Omental fat pad (tissue), 3 donors: ENCODE measurements at regions not wholly inside any gene's neighbourhood (a gene's known extent, or its start where the extent isn't known, plus 50 kb on each side); places are given as distances from the start of the nearest gene placed in this dataset.

Source experiments
- ATAC-seq: fragments of 150-250 bp; one replicate; pipeline ENCODE4 v1.9.1; 2016; ENCODE audit warnings: mild to moderate bottlenecking, moderate library complexity; ENCODE audit not compliant: low FRiP score
- DNase-seq: peaks from one replicate; pipeline ENCODE4 v3.0.0-alpha.2; 2019; ENCODE audit warnings: low spot score
- TF ChIP-seq, protein P1 (sequence below), 3 donors: fragments of 450-650 bp; IDR thresholded peaks; one replicate each; pipeline ENCODE4 v1.5.1; 2016 to 2017; ENCODE audit warnings: antibody characterized with exemption in 3 of 3, mild to moderate bottlenecking in 3 of 3, moderate library complexity in 2 of 3

DNA sequence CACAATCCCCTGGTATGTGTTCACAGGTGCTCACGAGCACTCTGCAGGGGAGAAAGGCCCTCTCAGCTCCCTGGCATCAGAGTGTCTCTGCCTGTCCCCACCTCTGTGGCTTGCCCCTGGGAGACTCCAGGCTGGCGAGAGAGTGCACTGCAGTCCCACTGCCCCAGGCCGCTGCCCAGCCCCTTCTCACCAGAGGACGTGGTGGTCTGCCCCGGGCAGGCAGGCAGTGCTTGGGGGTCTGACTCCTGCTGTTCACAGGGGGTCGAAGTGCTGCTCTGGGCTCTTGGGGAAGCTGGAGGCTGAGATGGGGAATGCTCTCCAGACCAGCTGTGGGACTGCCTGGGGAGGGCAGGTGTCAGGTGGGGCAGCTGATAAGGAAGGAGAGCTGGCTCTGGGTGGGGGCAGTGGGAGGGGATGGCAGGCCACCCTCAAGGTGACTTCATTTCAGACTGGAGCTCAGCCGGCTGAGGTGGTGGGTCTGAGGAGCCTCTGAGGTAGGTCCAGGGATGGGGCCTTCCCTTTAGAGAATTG, 151.0 kb upstream of the B3GAT1 start:
- DNase-seq (no peak), ATAC-seq (no peak)
- TF ChIP-seq, protein P1, sequence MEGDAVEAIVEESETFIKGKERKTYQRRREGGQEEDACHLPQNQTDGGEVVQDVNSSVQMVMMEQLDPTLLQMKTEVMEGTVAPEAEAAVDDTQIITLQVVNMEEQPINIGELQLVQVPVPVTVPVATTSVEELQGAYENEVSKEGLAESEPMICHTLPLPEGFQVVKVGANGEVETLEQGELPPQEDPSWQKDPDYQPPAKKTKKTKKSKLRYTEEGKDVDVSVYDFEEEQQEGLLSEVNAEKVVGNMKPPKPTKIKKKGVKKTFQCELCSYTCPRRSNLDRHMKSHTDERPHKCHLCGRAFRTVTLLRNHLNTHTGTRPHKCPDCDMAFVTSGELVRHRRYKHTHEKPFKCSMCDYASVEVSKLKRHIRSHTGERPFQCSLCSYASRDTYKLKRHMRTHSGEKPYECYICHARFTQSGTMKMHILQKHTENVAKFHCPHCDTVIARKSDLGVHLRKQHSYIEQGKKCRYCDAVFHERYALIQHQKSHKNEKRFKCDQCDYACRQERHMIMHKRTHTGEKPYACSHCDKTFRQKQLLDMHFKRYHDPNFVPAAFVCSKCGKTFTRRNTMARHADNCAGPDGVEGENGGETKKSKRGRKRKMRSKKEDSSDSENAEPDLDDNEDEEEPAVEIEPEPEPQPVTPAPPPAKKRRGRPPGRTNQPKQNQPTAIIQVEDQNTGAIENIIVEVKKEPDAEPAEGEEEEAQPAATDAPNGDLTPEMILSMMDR (IDR thresholded peaks at IDR 0.05), result no peak

DNA sequence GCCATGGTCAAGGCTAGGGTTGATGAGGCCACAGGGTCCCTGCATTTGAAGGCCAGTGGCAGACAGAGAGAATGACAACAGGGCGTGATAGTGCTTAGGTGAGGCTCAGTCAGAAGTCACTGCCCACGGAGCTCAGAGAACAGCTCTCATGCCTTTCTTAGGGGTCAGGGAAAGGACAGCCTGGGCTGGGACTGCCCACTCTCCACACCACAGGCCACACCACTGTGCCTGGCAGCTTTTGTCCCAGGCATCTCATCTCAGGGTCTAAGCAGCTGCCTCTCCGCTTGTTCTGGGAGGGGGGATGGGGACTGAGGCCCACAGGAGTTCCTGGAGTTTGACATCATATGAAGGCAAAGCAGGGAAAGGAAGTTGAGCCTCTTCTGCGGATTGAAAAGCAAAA, 150.2 kb upstream of the B3GAT1 start:
- ATAC-seq (no peak), DNase-seq (no peak)
- TF ChIP-seq, protein P1 (IDR thresholded peaks at IDR 0.05), result no peak

DNA sequence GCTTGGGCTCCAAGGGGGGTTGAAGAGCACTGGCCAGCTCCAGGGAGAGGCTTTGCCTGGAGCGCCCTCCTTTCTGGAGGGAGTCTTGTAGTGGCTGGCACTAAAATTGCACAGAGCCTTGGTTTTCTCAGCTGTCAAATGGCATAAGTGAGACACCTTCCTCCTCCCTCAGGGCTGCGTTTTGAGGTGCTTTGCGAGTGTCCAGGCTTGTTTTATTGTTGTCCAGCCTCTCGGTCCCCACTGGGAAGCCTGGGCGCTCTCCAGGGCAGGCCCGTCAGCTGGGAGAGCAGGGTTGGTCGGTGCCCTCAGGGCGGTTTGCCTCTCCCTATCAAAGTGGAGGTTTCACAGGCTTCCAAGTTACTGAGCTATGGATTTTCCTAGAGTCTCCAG, 149.3 kb upstream of the B3GAT1 start:
- TF ChIP-seq, protein P1 (IDR thresholded peaks at IDR 0.05), result no peak
- ATAC-seq (no peak), DNase-seq (no peak)

DNA sequence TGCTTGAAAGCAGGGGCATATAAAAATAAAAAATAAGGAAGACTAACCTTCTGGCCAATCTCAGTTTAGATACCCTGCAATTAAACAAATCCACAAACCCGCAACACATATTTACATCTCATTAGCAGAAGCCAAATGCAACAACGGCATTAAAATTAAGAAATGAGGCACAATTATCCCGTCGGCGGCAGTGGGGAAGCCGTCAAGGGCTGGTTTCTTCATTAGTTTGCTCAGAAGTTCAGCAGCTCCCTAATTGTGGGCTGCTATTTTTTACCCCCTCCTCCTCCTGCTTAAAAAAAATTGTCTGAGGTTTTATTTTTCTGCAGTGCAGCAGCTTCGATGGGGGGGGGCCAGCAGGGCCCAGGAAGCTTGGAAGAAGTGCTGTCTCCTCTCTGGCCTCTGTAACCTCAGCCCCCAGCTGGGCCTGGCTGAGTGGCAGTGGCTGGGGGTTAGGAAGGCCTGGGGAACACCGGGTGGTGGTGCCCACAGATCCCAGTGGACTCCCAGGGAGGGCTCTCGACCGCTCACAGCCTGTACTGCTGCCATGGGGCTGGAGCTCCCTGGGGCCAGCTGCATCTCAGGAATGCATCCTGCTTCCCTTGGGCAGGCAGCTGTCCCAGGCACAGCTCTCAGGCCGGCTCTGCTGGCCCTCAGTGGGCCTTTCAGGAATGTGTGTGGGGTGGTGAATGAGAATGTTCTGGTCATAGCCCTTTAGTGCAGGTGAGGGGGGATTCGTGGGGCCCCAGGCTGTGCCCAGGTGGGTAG, 148.7 kb upstream of the B3GAT1 start:
- DNase-seq (no peak), ATAC-seq (no peak)

DNA sequence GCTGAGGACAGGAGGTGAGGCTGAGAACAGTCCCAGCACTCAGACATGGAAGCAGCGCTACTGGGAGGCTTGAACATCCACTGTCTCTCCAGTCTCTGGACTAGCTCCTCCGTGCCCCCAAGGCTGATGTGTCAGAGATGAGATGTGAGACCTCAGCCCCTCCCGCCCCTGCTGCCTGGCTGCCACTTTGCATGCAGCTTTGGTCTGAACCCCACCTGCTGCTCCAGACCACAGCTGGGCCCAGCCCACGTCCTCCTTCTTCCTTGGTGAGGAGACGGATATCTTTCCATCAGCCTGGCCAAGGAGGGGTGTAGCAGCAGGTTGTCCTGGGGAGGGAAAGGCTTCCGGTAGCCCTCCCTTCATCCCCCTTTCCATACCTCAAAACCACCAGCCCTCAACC, 148.0 kb upstream of the B3GAT1 start:
- TF ChIP-seq, protein P1 (IDR thresholded peaks at IDR 0.05), result no peak
- no peak for ATAC-seq
- no peak for DNase-seq

More for the DNA sequence above, 148.7 kb upstream of the B3GAT1 start:
- TF ChIP-seq, protein P1 (IDR thresholded peaks at IDR 0.05), result no peak

DNA sequence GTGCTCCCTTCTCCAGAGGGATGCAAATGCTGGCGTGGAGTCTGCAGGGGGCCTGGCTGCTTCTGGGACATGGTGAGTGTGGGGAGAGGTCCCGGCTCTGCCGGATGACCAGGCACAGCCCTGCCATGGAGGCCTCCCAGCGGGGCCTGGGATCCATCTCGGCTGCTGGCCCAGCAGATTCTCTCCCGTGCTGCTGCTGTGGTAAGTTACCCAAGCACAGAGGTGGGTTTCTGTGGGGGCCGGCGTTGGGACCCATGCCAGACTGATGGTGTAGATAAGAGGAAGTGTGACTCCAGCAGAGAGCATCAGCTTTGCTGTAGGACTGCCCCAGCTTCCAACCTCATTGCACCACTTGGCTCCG, 147.5 kb upstream of the B3GAT1 start:
- DNase-seq (no peak), ATAC-seq (no peak)
- TF ChIP-seq, protein P1 (IDR thresholded peaks at IDR 0.05), result no peak
